ENCODE measurements at regions not wholly inside any gene's neighbourhood (a gene's known extent, or its start where the extent isn't known, plus 50 kb on each side); places are given as distances from the start of the nearest gene placed in this dataset.
"Not testable (repeated sequence)": the region's sequence is repeated elsewhere in the genome, so short reads cannot be mapped to it uniquely, and the experiment has no call there.

DNA sequence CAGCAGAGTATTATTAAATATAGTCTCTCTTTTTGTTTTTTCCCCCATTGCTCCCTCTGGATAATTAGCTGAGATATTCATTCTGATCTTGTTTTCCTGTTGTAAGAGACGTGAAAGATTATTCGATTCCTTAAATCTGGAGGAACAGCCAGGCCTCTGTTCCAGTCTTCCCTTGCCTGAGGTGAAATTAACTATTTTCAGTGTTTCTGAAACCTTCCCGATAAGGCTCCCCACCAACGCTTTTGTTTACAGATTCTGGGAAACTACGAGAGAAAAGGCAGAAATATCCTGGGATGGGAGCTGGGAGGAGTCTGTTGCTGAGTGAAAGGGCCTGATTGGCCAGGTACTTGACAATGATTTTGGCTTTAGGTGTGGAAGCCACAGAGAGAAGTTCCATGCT lies 63.6 kb upstream of the AGR3 start:
- H3K27ac ChIP-seq = no peak overlapping the region
- 83 to 92% (median 91%) methylated on average over 5 of the region's 5 CpGs for WGBS, 3 donors
- DNase-seq = no peak
- H3K4me1 ChIP-seq (ENCODE audit: insufficient read depth) = no peaks in the 10 kb centered on the region
- no peaks in the 10 kb centered on the region for H3K36me3 ChIP-seq
- no peaks in the 10 kb centered on the region for H3K9me3 ChIP-seq
- TF ChIP-seq EP300 (IDR thresholded peaks at IDR 0.05) = no peak
- no peak overlapping the region for H3K4me3 ChIP-seq
- intact Hi-C loops (cut with DNase I) = no loop called here
- H3K27me3 ChIP-seq = no peaks in the 10 kb centered on the region

DNA sequence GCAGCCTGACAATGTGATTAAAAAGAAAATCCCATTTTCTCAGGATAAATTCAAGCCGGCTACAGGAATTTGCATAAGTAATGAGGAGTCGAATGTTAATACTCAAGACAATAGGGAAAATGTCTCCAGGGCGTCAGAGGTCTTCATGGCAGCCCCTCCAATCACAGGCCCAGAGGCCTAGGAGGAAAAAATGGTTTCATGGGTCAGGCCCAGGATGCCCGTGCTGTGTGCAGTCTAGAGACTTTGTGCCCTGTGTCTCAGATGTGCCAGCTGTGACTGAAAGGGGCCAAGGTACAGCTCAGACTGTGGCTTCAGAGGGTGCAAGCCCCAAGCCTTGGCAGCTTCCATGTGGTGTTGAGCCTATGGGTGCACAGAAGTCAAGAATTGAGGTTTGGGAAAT lies 66.3 kb upstream of the AGR3 start:
- H3K36me3 ChIP-seq; intact Hi-C loops (cut with DNase I): not testable (repeated sequence)

GRCh38 chr7:16951483-16952080 lies 69.8 kb upstream of the AGR3 start:
- Histone ChIP-seq H3K4me3 (no peak overlapping the region), H3K9me3 (no peaks in the 10 kb centered on the region), H3K4me1 (ENCODE audit: insufficient read depth) (no peaks in the 10 kb centered on the region), H3K36me3 (no peaks in the 10 kb centered on the region), H3K27ac (no peak overlapping the region), H3K27me3 (no peaks in the 10 kb centered on the region)
- no peak for TF ChIP-seq POLR2A (IDR thresholded peaks at IDR 0.05)
- TF ChIP-seq EP300 (IDR thresholded peaks at IDR 0.05) = no peak
- TF ChIP-seq, protein P1, sequence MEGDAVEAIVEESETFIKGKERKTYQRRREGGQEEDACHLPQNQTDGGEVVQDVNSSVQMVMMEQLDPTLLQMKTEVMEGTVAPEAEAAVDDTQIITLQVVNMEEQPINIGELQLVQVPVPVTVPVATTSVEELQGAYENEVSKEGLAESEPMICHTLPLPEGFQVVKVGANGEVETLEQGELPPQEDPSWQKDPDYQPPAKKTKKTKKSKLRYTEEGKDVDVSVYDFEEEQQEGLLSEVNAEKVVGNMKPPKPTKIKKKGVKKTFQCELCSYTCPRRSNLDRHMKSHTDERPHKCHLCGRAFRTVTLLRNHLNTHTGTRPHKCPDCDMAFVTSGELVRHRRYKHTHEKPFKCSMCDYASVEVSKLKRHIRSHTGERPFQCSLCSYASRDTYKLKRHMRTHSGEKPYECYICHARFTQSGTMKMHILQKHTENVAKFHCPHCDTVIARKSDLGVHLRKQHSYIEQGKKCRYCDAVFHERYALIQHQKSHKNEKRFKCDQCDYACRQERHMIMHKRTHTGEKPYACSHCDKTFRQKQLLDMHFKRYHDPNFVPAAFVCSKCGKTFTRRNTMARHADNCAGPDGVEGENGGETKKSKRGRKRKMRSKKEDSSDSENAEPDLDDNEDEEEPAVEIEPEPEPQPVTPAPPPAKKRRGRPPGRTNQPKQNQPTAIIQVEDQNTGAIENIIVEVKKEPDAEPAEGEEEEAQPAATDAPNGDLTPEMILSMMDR (IDR thresholded peaks at IDR 0.05) = no peak
- intact Hi-C loops (cut with DNase I) = no loop called here
- 87 to 94% (median 90%) methylated on average over 3 of the region's 3 CpGs for WGBS, 3 donors
- no peak for DNase-seq

More for the DNA sequence above, 66.3 kb upstream of the AGR3 start:
- not testable (repeated sequence) for DNase-seq; H3K9me3 ChIP-seq; H3K4me1 ChIP-seq (ENCODE audit: insufficient read depth); H3K27me3 ChIP-seq; H3K4me3 ChIP-seq; H3K27ac ChIP-seq
- WGBS, 3 donors = 87 to 93% (median 89%) methylated on average over 4 of the region's 4 CpGs

- TF ChIP-seq EP300 (IDR thresholded peaks at IDR 0.05) = no peak
- TF ChIP-seq POLR2A (IDR thresholded peaks at IDR 0.05) = no peak
- TF ChIP-seq, protein P1 (IDR thresholded peaks at IDR 0.05) = no peak
- Histone ChIP-seq H3K9me3 (no peaks in the 10 kb centered on the region), H3K36me3 (no peaks in the 10 kb centered on the region), H3K4me1 (ENCODE audit: insufficient read depth) (no peaks in the 10 kb centered on the region), H3K4me3 (no peak overlapping the region), H3K27me3 (no peaks in the 10 kb centered on the region), H3K27ac (no peak overlapping the region)
- DNase-seq = no peak
- 58 to 69% (median 58%) methylated on average over 3 of the region's 3 CpGs for WGBS, 3 donors
- intact Hi-C loops (cut with DNase I) = no loop called here
These were observed 72.5 kb upstream of the AGR3 start for GRCh38 chr7:16954321-16954720.

DNA sequence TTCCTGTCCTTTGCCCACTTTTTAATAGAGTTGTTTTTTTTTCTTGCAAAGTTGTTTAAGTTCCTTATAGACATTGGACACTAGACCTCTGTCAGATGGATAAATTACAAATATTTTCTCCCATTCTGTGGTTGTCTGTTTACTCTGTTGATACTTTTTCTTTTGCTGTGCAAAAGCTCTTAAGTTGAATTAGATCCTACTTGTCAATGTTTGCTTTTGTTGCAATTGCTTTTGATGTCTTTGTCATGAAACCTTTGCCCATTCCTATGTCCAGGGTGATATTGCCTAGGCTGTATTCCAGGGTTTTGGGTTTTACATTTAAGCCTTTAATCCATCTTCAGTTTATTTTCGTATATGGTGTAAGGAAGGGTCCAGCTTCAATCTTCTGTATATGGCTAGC lies 76.9 kb upstream of the AGR3 start:
- Histone ChIP-seq H3K27me3 (no peaks in the 10 kb centered on the region), H3K4me3 (no peak overlapping the region), H3K27ac (no peak overlapping the region), H3K4me1 (ENCODE audit: insufficient read depth) (no peaks in the 10 kb centered on the region), H3K36me3 (no peaks in the 10 kb centered on the region), H3K9me3 (no peaks in the 10 kb centered on the region)
- intact Hi-C loops (cut with DNase I) = no loop called here
- WGBS, 3 donors = 90 to 97% (median 92%) methylated on average over 1 of the region's 1 CpG
- DNase-seq = no peak
- TF ChIP-seq EP300 (IDR thresholded peaks at IDR 0.05) (no peak), POLR2A (IDR thresholded peaks at IDR 0.05) (no peak)
- TF ChIP-seq, protein P1 (IDR thresholded peaks at IDR 0.05) = no peak
